ENCODE measurements at regions not wholly inside any gene's neighbourhood (a gene's known extent, or its start where the extent isn't known, plus 50 kb on each side); places are given as distances from the start of the nearest gene placed in this dataset.

DNA sequence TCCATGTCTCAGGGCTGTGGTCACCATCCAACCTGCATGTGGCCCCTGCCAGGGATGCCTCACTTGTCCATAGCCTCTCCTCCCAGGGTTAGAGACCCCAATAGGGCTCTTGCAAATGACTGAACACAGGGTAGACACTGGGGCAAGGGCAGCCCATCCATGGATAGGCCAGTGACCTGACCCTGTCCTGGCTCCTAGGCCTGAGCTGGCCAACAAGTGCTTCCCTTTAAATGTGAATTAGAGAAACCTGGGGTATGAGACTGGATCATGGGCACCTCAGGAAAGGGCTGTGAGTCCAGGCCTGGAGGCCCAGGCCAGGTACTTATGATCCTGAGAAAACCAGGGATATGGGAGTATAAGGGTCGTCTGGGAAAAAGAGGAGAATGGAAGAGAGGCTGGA lies 64.5 kb downstream of the COPS8 start:
- peaks cover 37% of the 10 kb centered on the region for H3K9me3 Mint-ChIP-seq
- no peak for DNase-seq
- peaks cover 2% of the 10 kb centered on the region for H3K27me3 Mint-ChIP-seq (ENCODE audit: low read depth, poor library complexity)
- no peak overlapping the region for H3K4me3 Mint-ChIP-seq
- peaks cover 20% of the 10 kb centered on the region for H3K36me3 Mint-ChIP-seq (ENCODE audit: low read depth)
- H3K27ac Mint-ChIP-seq = peak overlapping the region; percentile 37
- peaks cover 24% of the 10 kb centered on the region for H3K4me1 Mint-ChIP-seq
- TF ChIP-seq, protein P1, sequence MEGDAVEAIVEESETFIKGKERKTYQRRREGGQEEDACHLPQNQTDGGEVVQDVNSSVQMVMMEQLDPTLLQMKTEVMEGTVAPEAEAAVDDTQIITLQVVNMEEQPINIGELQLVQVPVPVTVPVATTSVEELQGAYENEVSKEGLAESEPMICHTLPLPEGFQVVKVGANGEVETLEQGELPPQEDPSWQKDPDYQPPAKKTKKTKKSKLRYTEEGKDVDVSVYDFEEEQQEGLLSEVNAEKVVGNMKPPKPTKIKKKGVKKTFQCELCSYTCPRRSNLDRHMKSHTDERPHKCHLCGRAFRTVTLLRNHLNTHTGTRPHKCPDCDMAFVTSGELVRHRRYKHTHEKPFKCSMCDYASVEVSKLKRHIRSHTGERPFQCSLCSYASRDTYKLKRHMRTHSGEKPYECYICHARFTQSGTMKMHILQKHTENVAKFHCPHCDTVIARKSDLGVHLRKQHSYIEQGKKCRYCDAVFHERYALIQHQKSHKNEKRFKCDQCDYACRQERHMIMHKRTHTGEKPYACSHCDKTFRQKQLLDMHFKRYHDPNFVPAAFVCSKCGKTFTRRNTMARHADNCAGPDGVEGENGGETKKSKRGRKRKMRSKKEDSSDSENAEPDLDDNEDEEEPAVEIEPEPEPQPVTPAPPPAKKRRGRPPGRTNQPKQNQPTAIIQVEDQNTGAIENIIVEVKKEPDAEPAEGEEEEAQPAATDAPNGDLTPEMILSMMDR (IDR thresholded peaks at IDR 0.05) = no peak

DNA sequence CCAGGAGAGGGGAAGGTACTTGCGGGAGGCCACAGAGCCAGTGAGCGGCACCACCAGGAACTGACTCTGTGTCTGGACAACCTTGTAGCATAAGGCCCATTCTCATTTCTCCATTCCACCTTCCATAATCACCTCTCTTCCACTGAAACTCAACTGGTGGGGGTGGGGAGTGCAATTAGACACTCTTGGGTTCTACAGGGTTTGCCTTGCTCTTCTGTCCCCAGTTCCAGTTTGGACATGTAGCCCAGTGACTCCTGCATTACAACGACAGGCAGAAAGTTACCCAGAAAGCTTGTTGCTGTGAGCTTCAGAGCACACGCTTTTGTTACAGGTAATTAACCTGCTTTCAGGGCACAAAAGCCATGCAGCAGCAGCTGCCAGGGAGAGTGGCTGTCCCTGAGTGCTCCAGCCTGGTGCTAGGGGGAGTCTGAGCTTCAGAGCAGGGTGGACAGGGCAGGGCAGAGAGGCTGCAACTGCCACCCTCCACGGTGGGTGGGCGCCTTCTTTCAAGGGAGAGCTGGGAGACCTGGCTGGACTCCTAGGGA lies 65.2 kb downstream of the COPS8 start:
- H3K27ac Mint-ChIP-seq = no peak overlapping the region
- H3K36me3 Mint-ChIP-seq (ENCODE audit: low read depth) = peaks cover 19% of the 10 kb centered on the region
- TF ChIP-seq, protein P1 (IDR thresholded peaks at IDR 0.05) = no peak
- peaks cover 6% of the 10 kb centered on the region for H3K27me3 Mint-ChIP-seq (ENCODE audit: low read depth, poor library complexity)
- DNase-seq = no peak
- peaks cover 31% of the 10 kb centered on the region for H3K4me1 Mint-ChIP-seq
- H3K4me3 Mint-ChIP-seq = no peak overlapping the region
- peaks cover 32% of the 10 kb centered on the region for H3K9me3 Mint-ChIP-seq

DNA sequence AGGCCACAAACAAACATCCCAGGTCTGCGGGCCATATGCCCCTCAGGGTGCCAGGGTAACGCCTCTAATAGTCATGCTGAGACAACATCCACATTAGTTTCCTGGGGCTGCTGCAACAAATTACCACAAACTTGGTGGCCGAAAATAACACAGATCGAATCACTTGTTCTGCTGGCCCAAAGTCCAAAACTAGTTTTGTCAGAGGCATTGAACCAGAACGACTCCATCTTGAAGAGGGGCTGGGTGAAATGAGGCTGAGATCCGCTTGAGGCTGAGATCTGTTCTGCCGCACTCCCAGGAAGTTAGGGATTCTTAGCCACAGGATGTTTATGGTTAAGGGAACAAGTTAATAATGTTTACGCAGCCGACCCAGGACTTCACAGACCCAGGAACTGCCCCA lies 66.7 kb downstream of the COPS8 start:
- Mint-ChIP-seq H3K36me3 (ENCODE audit: low read depth) (peaks cover 7% of the 10 kb centered on the region), H3K27me3 (ENCODE audit: low read depth, poor library complexity) (peaks cover 6% of the 10 kb centered on the region), H3K9me3 (peaks cover 18% of the 10 kb centered on the region), H3K4me3 (no peak overlapping the region), H3K4me1 (peaks cover 43% of the 10 kb centered on the region), H3K27ac (no peak overlapping the region)
- DNase-seq = no peak
- TF ChIP-seq, protein P1 (IDR thresholded peaks at IDR 0.05) = no peak

DNA sequence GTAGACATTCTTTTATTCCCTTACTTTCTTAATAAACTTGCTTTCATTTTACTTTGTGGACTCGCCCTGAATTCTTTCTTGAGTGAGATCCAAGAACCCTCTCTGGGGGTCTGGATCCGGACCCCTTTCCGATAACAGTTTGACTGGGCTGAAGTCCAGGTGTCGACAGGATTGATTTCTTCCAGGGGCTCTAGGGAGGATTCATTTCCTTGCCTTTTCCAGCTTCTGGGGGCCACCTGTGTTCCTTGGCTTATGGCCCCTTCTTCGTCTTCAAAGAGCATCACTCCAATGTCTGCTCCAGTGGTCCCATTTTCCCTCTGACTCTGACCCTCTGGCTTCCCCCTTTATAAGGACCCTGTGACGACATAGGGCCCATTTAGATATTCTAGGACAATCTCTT lies 67.5 kb downstream of the COPS8 start:
- H3K27ac Mint-ChIP-seq = no peak overlapping the region
- H3K36me3 Mint-ChIP-seq (ENCODE audit: low read depth) = peaks cover 2% of the 10 kb centered on the region
- peaks cover 6% of the 10 kb centered on the region for H3K27me3 Mint-ChIP-seq (ENCODE audit: low read depth, poor library complexity)
- H3K4me1 Mint-ChIP-seq = peaks cover 43% of the 10 kb centered on the region
- peaks cover 11% of the 10 kb centered on the region for H3K9me3 Mint-ChIP-seq
- TF ChIP-seq, protein P1 (IDR thresholded peaks at IDR 0.05) = no peak
- no peak for DNase-seq
- H3K4me3 Mint-ChIP-seq = no peak overlapping the region

DNA sequence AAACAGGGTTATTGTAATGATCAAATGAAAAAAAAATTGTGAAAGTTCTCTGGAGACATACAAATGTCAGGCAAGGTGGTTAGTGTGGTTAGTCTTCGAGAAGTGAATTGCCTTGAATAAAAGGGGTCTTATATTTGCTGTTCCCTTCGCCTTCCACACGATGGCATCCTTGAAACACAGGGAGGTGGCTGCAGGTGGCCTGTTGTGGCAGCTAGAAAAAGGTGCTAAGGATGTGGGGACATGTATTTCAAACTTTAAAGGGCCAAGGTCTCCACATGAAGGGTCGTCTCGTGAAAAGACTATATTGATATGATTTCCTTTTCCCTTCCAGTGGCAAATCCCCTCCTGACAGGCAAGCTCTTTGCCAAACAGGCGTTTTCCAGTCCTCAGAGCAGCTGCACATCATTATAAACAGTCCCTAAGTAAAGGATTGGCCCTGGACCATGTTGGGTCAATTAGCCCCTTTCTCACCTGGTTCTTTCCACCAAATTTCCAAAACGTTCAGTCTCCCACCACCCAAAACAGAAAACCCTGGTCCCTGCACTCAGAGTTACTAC lies 68.5 kb downstream of the COPS8 start:
- no peaks in the 10 kb centered on the region for H3K36me3 Mint-ChIP-seq (ENCODE audit: low read depth)
- H3K9me3 Mint-ChIP-seq = peaks cover 5% of the 10 kb centered on the region
- H3K4me1 Mint-ChIP-seq = peaks cover 42% of the 10 kb centered on the region
- H3K27ac Mint-ChIP-seq = no peak overlapping the region
- H3K4me3 Mint-ChIP-seq = no peak overlapping the region
- H3K27me3 Mint-ChIP-seq (ENCODE audit: low read depth, poor library complexity) = peaks cover 6% of the 10 kb centered on the region
- TF ChIP-seq, protein P1 (IDR thresholded peaks at IDR 0.05) = peak; percentile 70
- DNase-seq = peak; percentile 46
